ENCODE measurements at regions not wholly inside any gene's neighbourhood (a gene's known extent, or its start where the extent isn't known, plus 50 kb on each side); places are given as distances from the start of the nearest gene placed in this dataset.
"Not testable (repeated sequence)": the region's sequence is repeated elsewhere in the genome, so short reads cannot be mapped to it uniquely, and the experiment has no call there.

DNA sequence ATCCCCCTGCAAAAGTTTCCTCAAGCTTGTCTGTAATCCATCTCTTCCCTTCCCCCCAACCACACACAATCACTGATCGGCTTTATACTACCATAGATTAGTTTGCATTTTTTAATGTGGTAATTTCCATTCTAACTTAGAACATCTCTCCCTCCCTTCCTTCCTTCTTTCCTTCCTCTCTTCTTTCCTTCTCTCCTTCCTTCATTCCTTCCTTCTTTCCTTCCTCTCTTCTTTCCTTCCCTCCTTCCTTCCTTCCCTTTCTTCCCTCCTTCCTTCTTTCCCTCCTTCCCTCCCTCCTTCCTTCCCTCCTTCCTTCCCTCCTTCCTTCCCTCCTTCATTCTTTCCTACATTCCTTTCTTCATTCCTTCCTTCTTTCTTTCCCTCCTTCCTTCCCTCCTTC, 166.2 kb upstream of the MSX2 start:
- DNase-seq (ENCODE audit: low spot score) = no peak

DNA sequence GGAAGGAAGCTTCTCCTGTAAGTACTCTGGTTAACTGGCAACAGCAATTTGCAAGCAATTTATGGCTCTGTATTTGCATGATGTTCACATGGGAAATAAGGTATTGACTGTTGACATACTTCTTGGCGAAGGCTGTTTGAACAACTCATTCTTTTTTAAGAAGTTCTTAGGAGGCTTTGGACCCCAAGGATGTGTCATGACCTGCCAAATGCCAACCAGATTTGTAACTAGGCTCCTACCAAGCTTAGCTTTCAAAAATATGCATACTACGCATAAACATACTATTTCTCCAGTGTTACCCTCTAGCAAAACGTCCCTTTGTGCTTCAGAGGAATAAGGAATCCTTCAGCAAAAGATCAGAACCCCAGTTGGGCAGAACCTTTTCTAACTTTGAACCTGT, 165.2 kb upstream of the MSX2 start:
- no peak for DNase-seq (ENCODE audit: low spot score)

DNA sequence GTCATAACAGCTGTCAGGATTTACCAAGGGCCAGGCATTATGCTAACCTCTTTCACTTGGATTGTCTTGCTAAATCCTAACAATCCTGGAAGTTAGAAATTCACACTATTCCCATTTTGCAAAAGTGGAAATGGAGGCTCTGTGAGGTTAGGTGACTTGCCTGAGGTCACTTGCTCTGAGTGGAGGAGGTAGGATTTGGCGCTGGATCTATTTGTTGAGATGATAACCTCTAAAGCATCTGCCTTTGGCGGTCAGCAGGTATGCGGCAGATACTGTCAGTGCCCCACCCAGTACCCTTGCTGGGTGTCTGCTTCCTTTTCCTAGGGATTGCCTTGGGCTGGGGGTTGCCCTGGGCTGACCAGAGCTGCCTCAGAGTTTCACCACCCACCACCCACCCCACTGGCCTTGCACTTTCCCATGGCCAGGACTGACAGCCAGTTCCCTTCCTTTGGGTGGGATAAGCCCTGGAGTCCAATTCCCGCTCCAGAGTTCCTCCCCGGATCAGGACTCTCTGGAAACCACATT, 164.8 kb upstream of the MSX2 start:
- no peak for DNase-seq (ENCODE audit: low spot score)

DNA sequence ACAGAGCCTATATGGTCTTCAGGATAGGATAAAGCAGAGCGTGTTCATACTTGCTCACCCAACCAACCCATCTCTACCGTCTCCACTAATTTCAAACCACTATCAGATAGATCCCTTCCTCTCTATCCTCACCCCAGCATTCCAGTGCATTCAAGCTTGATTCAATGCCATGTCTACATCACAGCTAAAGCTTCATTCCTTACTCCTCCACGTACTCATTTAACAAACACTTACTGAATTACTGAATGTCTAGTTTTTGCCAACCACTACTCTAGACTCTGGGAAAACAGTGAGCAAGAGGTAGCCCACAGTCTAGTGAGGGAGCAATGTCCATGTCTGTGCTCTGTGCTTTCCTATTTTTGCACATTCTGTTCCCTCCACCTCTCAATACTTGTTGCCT, 163.5 kb upstream of the MSX2 start:
- no peak for DNase-seq (ENCODE audit: low spot score)

DNA sequence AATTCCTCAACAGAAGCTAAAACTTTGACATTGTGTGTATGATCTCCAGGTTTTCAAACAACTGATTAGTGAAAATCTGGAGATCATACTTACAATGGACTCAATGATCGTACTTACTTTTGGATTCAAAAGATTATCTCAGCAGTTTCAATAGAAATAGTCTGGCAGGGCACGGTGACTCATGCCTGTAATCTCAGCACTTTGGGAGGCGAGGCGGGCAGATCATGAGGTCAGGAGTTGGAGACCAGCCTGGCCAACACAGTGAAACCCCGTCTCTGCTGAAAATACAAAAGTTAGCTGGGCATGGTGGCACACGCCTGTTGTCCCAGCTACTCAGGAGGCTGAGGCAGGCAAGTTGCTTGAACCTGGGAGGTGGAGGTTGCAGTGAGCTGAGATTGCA, 161.3 kb upstream of the MSX2 start:
- not testable (repeated sequence) for DNase-seq (ENCODE audit: low spot score)

DNA sequence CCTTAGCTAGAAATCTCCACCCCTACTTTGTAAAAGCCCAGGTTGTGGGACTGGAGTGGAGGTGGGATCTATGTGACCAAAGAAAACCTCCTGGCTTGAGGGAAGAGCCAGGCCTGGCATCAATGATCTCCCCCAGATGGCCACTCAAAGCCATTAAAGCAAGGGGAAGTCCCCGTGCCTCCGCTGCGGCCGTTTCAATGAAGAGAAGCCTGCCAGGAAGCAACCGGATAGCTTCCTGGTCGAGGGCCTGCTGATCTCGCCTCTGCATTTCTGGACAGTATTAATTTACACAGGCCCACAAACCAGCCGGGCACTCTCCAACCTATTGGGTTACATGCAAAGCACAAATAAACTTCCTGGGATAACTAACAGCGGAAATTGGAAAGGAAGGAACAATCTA, 160.5 kb upstream of the MSX2 start:
- DNase-seq (ENCODE audit: low spot score) = no peak

DNA sequence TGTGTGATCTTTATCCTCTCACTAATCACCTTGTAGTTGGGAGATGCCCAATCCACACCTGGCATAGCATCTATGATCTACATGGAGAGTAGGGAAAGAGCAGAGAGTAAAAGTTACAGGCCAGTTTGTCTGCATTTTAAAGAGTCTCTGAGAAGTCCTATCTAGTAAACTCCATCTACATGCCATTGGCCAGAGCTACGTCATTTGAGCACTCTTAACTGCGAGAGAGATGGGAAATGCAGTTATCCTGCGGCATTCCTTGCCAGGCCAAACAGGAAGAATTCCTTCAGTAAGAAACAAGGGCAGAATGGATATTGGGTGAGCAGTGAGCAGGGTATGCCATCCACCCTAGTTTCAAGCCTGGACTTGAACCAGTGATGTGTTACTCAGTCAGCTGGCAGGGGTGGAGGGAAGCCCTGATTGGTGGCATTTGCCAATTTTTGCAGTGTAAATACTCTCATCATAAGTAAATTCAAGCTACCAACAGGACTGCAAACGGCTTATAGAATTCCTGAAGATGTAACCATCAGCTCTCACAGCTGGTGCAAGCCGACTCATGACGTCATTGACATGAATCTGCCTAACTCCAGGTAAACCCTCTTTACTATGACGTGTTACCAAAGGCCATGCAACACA, 156.8 kb upstream of the MSX2 start:
- DNase-seq (ENCODE audit: low spot score) = no peak

DNA sequence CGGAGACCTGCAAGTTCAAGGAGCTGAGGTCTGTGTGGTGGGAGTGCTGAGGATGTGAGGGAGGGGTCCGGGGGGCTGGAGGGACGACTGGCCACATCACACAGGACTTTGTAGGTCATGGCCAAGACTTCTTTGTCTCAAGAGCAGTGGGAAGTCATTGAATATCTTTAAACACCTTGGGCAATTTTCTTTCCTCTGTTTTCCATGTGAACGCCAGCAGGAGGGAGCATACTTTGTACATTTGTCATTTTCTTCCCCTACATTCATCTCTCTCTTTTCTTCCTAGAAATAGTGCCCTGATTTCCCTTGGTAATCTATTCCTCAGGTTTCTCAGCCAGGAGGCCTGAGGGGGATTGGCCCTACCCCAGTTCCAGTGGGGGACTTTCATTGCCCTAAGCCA, 153.7 kb upstream of the MSX2 start:
- DNase-seq (ENCODE audit: low spot score) = no peak

DNA sequence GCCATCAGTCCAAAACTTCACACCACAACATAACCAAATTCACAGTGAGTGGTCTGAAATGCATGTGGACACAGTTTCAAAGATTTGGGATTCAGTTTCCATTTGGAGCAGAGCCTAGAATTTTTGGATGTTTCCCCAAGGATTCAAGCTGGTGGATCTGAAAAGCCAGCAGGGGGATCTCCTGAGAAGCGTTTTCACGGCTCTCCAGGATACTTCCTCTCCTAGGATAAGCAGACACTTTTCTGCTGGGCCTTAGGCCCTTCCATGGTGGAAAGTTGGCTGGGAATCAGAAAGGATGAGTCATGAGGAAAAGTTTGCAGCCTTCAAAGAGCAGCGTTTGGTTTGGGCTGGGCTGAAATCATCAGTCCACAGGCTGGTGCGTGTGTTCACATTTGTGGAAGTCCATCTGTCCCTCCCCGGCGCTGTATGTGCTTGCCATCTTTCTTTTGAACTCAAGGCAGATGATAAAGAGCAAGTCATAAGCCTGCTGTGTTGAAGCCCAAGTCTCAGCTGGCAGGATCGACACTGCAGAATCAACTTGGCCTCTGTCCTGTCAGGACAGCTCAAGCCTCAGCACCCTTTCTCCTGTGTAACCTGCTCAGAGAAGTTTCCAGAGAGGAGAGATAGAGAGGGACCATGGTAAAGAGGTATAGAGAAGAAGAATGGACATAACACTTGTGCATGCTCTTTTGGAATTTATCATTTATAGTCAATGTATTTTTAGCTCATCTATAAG, 152.6 kb upstream of the MSX2 start:
- peak; percentile 95 for DNase-seq (ENCODE audit: low spot score)

DNA sequence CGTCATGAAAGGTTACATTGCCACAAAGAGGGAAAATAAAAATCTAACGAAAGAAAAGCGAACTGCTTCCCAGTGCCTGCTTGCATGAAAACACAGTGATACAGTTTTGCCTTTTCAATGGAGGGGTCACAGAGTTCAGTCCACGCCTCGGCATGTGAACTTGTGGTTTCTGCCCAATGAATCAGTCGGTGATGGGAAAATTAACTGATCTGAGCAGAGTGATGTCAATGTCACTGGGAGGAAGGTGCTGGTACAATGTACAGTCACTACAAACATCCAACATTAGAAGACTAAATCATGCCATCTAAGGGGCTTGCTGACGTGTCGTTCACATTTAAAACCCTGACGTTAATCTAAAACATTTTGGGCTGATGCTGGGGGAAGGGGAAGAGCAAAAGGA, 151.8 kb upstream of the MSX2 start:
- peak; percentile 77 for DNase-seq (ENCODE audit: low spot score)

DNA sequence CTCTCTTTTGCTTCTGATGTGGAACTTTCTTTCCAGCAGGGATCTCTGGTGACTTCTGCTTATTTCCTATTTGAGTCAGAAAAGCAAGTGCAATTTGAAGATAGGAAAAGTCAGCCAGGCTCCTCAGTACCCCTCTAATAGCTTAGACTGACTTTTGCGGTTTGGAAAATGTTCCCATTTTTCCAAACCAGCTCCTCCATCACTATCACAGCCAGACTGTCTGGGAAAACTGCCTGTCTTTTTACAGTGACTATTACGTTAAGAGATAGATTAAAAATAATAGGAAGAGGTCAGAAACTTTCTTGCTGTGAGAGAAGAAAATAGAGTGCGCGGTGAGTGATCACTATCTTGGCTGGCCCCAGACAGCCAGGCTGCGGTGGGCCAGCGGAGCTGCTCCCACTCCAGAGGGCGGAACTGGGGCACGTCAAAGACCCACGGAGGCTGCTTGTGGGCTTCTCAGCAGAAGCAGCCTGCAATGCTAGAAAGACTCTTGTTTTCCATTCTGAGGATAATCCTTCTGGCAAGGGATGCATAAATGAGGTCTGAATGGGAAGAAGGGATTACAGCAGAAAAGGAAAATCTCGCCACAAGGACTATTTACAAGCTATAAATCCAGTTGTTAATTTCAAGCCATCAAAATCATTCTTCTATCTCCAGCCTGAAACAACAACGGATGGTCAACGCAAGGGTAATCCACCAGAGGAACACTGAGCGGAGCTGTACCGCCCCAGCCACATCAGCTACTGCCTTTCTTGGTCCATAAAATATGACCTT, 151.0 kb upstream of the MSX2 start:
- no peak for DNase-seq (ENCODE audit: low spot score)

DNA sequence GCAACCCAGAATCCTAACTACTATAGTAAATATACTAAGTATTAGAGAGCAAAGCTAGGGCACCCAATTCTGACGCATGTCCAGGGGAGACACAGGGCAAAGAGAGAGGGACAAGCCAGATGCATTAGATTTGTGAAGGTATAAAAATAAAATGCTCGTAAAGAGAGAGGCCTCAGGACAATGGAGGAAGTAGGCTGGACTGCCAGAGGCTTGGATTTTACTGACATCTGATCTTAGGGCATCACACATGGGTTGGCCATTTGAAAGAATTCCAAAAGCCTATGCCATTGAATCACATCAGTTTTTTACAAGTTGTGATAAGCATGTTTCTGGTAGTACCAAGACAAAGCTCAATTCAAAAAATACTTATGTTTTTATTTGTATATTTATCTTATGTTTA, 149.3 kb upstream of the MSX2 start:
- no peak for DNase-seq (ENCODE audit: low spot score)

DNA sequence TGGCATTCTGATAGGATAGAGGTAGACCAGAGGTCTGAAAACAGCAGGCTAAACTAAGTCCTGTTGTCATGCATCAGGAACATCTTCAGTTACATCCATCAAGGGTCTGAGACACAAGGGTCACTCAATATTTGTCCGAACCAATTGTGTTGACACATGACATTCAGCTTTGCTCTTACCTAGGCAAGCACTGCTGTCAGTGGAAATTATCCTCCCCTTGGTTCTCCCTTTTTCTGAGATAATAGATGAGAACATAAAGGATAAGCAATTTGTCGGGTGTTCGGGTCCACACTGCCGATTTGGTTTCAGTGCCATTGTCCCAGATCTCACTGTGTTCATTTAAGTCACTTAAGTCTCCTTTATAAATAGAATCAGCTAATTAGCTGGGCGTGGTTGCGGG, 148.3 kb upstream of the MSX2 start:
- DNase-seq (ENCODE audit: low spot score) = no peak

DNA sequence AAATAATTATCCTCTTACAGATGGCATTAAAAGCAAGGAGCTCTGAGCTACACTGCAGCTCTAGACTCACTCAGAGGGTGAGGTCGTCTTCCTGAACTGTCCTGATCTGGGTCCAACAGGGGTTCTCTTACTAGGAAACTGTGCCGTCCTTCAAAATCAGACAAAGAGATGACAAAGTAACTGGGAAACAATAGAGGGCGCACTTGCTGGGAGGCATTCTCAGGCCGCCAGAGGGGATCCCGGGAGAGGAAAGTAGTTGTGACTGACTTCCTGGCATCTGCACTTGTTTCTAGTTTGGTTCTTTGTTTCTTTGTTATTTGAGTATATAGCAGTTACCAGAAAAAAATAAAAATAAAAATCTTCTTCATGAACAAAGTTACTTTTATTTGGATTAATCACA, 142.9 kb upstream of the MSX2 start:
- DNase-seq (ENCODE audit: low spot score) = peak; percentile 58

DNA sequence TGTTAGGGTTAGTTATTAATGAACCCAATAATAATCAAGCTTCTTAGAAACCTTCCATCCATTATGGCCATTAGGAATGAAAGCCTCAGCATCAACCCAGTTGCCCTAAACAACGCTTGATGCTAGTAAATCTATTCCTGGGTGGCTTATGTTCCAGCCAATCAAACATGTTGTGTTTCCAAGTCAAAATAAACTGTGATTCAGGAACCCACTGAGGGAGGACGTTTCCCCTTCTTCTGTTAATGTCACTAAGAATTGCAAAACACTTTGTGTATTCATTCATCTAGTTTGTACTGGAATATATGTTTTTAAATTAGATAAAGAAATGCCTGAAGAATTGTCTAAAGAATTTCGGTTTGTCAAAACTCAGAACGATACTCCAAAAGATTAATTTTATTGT, 142.5 kb upstream of the MSX2 start:
- DNase-seq (ENCODE audit: low spot score) = no peak

DNA sequence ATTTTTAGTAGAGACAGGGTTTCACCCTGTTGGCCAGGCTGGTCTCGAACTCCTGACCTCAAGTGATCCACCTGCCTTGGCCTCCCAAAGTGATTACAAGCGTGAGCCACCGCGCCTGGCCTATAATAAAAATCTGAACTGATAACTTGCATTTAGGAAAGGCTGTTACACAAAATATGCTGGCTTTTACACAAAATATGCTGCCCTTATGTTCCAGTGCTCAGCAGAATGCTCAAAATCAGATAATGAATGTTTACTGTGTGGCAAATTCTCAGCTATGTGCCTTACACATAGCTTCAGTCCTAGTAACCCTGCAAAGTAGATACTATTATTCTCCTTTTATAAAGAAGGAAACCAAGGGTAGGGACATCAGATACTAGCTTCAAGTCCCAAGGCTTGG, 141.3 kb upstream of the MSX2 start:
- no peak for DNase-seq (ENCODE audit: low spot score)

DNA sequence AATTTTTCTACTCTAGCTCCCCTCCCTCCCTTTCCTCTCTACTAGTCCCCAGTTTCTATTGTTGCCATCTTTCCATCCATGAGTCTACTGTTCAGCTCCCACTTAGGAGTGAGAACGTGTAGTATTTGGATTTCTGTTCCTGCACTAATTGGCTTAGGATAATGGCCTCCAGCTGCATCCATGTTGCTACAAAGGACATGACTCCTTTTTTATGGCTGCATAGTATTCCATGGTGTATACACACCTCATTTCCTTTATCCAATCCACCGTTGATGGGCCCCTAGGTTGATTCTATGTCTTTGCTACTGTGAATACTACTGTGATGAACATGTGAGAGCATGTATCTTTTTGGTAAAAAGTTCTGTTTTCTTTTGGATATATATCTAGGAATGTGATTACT, 138.9 kb upstream of the MSX2 start:
- DNase-seq (ENCODE audit: low spot score) = no peak

DNA sequence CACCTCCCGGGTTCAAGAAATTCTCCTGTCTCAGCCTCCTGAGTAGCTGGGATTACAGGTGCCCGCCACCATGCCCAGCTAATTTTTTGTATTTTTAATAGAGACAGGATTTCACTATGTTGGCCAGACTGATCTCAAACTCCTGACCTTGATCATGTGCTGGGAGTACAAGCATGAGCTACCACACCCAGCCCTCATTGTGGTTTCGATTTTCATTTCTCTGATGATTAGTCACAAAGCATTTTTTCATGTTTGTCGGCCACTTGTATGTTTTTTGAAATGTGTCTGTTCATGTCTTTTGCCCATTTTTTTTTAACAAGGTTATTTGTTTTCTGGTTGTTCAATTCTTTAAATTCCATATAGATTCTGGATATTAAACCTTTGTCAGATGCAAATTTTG, 138.2 kb upstream of the MSX2 start:
- peak; percentile 50 for DNase-seq (ENCODE audit: low spot score)

DNA sequence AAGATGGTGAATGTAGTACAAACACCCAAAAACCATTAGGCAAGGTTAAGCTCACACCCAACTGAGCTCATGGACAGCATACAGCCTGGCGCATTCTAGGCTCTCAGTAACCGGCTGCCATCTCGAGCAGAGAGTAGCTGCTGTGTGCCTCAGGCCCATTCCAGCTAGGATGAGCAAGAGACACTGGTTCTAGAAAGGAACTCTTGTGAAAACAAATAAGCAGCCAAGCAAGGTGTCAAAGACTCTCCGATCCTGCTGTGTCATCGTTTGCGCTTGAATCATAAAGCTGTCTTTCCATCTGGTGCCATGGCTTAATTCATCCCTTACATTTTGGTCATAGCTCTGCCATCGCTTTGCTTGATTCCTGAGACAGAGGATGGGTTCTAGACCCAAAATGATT, 135.4 kb upstream of the MSX2 start:
- no peak for DNase-seq (ENCODE audit: low spot score)

DNA sequence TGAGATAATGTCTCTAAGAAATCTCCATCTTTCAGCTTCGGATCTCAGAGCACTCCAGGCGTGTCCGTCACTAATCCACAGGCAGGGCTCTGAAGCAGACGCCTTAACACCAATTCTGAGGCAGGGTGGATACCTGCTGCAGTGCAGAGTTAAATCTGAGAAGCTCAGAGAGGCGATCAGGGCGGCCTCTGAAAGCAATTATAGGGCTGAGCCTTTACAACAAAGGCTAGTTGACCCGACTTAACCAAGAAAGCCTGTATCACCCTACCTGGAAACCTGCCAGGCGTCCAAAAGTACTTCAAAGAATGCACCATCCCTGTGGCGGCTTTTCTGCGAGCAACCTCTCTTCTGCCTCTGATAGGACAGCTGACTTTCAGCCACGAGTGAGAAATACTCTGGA, 134.8 kb upstream of the MSX2 start:
- DNase-seq (ENCODE audit: low spot score) = peak; percentile 86

DNA sequence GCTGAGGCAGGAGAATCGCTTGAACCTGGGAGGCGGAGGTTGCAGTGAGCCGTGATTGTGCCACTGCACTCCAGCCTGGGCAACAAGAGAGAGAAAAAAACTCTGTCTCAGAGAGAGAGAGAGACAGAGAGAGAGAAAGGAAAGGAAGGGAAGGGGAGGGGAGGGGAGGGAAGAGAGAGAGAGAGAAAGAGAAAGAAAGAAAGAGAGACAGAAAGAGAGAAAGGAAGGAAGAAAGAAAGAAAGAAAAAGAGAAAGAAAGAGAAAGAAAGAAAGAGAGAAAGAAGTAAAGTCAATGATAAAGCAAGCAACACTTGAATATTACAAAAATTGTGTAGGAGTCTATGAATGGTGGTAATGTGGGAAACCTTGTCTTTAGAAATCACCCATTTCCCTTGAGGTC, 133.6 kb upstream of the MSX2 start:
- no peak for DNase-seq (ENCODE audit: low spot score)

DNA sequence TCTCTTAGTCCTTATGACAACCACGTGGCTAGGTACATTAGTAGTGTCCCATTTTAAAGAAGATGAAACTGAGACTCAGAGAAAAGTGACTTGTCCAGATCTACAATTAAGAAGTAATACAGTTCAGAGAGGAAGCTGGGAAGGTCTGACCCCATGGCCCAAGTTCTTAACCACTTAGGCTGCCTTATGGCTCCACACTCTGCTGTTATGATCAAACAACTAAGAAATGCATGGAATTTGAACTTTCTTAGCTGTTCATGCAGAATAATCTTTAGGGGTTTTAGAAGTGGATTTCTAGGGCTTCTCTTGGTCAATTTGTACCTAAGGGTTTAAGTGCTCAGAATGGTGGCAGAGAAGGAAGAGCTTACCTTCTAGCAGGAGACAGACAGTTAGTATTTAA, 128.0 kb upstream of the MSX2 start:
- peak; percentile 49 for DNase-seq (ENCODE audit: low spot score)

DNA sequence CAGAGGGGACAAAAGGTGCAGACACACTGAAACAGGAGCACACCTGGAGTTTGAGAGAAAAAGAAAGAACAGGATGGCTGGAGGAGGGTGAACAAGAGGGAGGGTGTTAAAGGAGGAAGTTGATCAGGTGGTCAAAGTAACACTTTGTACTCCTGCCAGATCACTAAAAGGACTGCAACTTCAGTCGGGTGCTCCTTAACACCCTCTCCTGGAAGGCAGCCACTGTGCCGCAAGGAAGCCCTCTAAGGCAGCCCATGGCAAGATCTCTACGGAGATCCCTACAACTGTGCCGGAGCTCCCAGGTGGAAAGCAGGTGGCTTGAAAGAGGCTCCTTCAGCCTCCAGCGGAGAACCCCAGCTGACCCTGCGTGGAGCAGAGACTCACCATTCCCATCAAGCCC, 124.4 kb upstream of the MSX2 start:
- DNase-seq (ENCODE audit: low spot score) = peak; percentile 52
